OCI-LY1 (cell line): ENCODE measurements at regions not wholly inside any gene's neighbourhood (a gene's known extent, or its start where the extent isn't known, plus 50 kb on each side); places are given as distances from the start of the nearest gene placed in this dataset.
"Not testable (repeated sequence)": the region's sequence is repeated elsewhere in the genome, so short reads cannot be mapped to it uniquely, and the experiment has no call there.

Experiments used
- H2AFZ ChIP-seq: fragments of 200-600 bp; sonication (generic), shearing (Covaris generic); 2 replicates; pipeline ENCODE4 v1.6.0; 2014; ENCODE audit warnings: antibody characterized with exemption, mild to moderate bottlenecking, low read length
- H3F3A ChIP-seq: fragments of 200-600 bp; sonication (generic), shearing (Covaris generic); 2 replicates; pipeline ENCODE4 v1.6.0; 2014; ENCODE audit warnings: mild to moderate bottlenecking, antibody characterized with exemption, low read length, moderate library complexity; ENCODE audit not compliant: insufficient read depth
- H3K27ac ChIP-seq: fragments of 200-600 bp; sonication (generic); 2 replicates; pipeline ENCODE4 v1.5.1; 2014; ENCODE audit warnings: low read length, mixed run types, mild to moderate bottlenecking, low read depth; ENCODE audit not compliant: poor library complexity, severe bottlenecking
- H3K27me3 ChIP-seq: fragments of 200-600 bp; sonication (generic); 2 replicates; pipeline ENCODE4 v1.6.0; 2014; ENCODE audit warnings: antibody characterized with exemption, mild to moderate bottlenecking, low read length, moderate library complexity; ENCODE audit not compliant: insufficient read depth
- H3K36me3 ChIP-seq: fragments of 200-600 bp; sonication (generic); 2 replicates; pipeline ENCODE4 v1.6.1; 2014; ENCODE audit warnings: mild to moderate bottlenecking, antibody characterized with exemption, low read length, moderate library complexity, mixed read lengths; ENCODE audit not compliant: insufficient read depth
- H3K4me1 ChIP-seq: fragments of 200-600 bp; sonication (generic); 2 replicates; pipeline ENCODE4 v1.5.1; 2014; ENCODE audit warnings: mild to moderate bottlenecking, low read length, moderate library complexity; ENCODE audit not compliant: insufficient read depth, severe bottlenecking
- H3K4me2 ChIP-seq: fragments of 200-600 bp; sonication (generic), shearing (Covaris generic); 2 replicates; pipeline ENCODE4 v1.6.1; 2014; ENCODE audit warnings: low read length
- H3K4me3 ChIP-seq: fragments of 200-600 bp; sonication (generic); 2 replicates; pipeline ENCODE4 v1.5.1; 2014; ENCODE audit warnings: low read length, low read depth, mild to moderate bottlenecking, mixed read lengths; ENCODE audit not compliant: poor library complexity, severe bottlenecking
- H3K79me2 ChIP-seq: fragments of 200-600 bp; shearing (Covaris generic); 2 replicates; pipeline ENCODE4 v1.6.1; 2016; ENCODE audit warnings: mixed run types, low read length, mixed read lengths; ENCODE audit not compliant: insufficient read depth
- H3K9ac ChIP-seq: fragments of 200-600 bp; sonication (generic), shearing (Covaris generic); 2 replicates; pipeline ENCODE4 v1.6.1; 2014; ENCODE audit warnings: mild to moderate bottlenecking, low read length, mixed read lengths
- H3K9me2 ChIP-seq: fragments of 200-600 bp; sonication (generic), shearing (Covaris generic); 2 replicates; pipeline ENCODE4 v1.6.1; 2014; ENCODE audit warnings: low read depth, mild to moderate bottlenecking, low read length, mixed read lengths
- H3K9me3 ChIP-seq: fragments of 200-600 bp; shearing (Covaris generic); 2 replicates; pipeline ENCODE4 v1.6.1; 2014; ENCODE audit warnings: low read length, mixed read lengths
- H4K20me1 ChIP-seq: fragments of 200-600 bp; sonication (generic), shearing (Covaris generic); 2 replicates; pipeline ENCODE4 v1.6.0; 2016; ENCODE audit warnings: mild to moderate bottlenecking, low read length; ENCODE audit not compliant: insufficient read depth
- EZH2 ChIP-seq: fragments of 200-600 bp; sonication (generic), shearing (Covaris generic); IDR thresholded peaks from 2 replicates; pipeline ENCODE4 v1.8.0; 2017; ENCODE audit warnings: borderline replicate concordance, mixed run types, mild to moderate bottlenecking, antibody characterized with exemption, low read length, moderate library complexity, mixed read lengths
- TF ChIP-seq, protein P1 (sequence below): fragments of 200-600 bp; sonication (generic), shearing (Covaris generic); IDR thresholded peaks from 2 replicates; pipeline ENCODE4 v1.5.1; 2017; ENCODE audit warnings: mild to moderate bottlenecking, antibody characterized with exemption, low read length, moderate library complexity, mixed read lengths

DNA sequence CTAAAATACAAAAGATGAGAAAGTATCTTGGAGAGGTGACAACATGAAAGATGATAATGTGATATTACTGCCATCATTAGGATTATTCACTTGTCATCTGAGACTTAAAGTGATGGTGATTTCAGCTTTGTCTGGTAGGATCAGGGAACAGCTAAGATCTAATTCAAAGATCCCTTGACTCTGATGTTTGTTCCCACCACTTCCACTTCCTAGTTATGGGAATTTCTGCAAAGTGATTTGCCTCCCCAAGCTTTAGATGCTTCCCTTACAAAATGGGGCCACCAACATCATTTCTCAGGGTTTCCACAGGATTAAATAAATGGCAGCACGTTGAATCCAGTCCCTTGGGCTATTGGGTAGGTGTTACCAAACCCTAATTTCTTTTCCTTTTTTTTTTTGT lies 550.8 kb upstream of the CDH5 start:
- Histone ChIP-seq H3K27ac (no peak overlapping the region), H3K4me3 (no peak overlapping the region), H3K36me3 (no peaks in the 10 kb centered on the region), H2AFZ (no peak overlapping the region), H3K4me1 (no peaks in the 10 kb centered on the region), H3K9me3 (no peaks in the 10 kb centered on the region), H4K20me1 (no peaks in the 10 kb centered on the region), H3K27me3 (no peaks in the 10 kb centered on the region), H3K4me2 (no peak overlapping the region), H3K9me2 (no peaks in the 10 kb centered on the region), H3K79me2 (no peaks in the 10 kb centered on the region), H3F3A (no peaks in the 10 kb centered on the region), H3K9ac (no peak overlapping the region)
- TF ChIP-seq, protein P1, sequence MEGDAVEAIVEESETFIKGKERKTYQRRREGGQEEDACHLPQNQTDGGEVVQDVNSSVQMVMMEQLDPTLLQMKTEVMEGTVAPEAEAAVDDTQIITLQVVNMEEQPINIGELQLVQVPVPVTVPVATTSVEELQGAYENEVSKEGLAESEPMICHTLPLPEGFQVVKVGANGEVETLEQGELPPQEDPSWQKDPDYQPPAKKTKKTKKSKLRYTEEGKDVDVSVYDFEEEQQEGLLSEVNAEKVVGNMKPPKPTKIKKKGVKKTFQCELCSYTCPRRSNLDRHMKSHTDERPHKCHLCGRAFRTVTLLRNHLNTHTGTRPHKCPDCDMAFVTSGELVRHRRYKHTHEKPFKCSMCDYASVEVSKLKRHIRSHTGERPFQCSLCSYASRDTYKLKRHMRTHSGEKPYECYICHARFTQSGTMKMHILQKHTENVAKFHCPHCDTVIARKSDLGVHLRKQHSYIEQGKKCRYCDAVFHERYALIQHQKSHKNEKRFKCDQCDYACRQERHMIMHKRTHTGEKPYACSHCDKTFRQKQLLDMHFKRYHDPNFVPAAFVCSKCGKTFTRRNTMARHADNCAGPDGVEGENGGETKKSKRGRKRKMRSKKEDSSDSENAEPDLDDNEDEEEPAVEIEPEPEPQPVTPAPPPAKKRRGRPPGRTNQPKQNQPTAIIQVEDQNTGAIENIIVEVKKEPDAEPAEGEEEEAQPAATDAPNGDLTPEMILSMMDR = no peak
- TF ChIP-seq EZH2 = no peak

DNA sequence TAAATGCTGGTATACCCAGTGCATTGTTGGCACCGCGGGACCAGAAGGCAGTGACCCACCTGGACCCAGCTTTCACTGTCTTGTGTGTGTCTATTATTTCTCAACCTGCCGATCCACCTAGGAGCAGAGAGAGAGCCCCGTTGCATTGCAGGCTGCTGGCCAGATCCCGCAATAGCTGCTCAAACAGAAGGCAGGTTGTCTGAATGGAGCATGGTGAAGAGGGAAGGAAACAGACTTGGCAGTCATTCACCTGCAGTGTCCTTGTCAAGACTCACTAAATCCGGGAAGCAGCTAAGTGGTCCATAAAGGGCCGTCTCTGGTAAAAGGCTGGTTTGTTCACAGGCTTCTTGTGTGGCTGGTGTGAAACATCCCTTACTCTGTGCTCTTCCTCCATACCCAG lies 552.6 kb upstream of the CDH5 start:
- H3K4me3 ChIP-seq, H3K9ac ChIP-seq, H3K27me3 ChIP-seq, H3K9me2 ChIP-seq, H4K20me1 ChIP-seq, H3K36me3 ChIP-seq, H3K79me2 ChIP-seq, H3K9me3 ChIP-seq, H3K4me2 ChIP-seq, H2AFZ ChIP-seq, H3F3A ChIP-seq, H3K27ac ChIP-seq, H3K4me1 ChIP-seq: not testable (repeated sequence)

DNA sequence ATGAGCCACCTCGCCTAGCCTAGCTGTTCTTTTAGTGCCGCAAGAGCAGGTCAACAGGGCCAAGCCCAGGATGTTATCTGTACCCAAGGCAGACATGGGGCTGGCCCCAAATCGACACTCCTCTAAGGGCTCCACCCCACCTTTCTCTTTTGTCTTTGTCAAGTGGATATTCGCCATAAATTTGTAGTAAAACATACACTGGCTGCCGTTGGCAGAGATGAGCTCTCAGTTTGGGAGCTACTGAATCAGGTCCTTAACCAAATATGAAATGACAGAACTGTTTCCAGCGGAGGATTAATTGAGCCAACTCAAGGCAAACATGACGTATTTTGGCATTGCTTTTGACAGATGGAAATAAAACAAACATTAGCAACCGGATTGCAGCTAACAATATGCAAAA lies 556.9 kb upstream of the CDH5 start:
- H2AFZ ChIP-seq = no peak overlapping the region
- H3K9me3 ChIP-seq = no peaks in the 10 kb centered on the region
- no peak overlapping the region for H3K9ac ChIP-seq
- no peaks in the 10 kb centered on the region for H3K9me2 ChIP-seq
- TF ChIP-seq, protein P1 = no peak
- no peak for TF ChIP-seq EZH2
- H3K27me3 ChIP-seq = no peaks in the 10 kb centered on the region
- H3K4me3 ChIP-seq = no peak overlapping the region
- H3F3A ChIP-seq = no peaks in the 10 kb centered on the region
- no peaks in the 10 kb centered on the region for H3K36me3 ChIP-seq
- no peak overlapping the region for H3K4me2 ChIP-seq
- no peak overlapping the region for H3K27ac ChIP-seq
- H4K20me1 ChIP-seq = no peaks in the 10 kb centered on the region
- no peaks in the 10 kb centered on the region for H3K79me2 ChIP-seq
- no peaks in the 10 kb centered on the region for H3K4me1 ChIP-seq

DNA sequence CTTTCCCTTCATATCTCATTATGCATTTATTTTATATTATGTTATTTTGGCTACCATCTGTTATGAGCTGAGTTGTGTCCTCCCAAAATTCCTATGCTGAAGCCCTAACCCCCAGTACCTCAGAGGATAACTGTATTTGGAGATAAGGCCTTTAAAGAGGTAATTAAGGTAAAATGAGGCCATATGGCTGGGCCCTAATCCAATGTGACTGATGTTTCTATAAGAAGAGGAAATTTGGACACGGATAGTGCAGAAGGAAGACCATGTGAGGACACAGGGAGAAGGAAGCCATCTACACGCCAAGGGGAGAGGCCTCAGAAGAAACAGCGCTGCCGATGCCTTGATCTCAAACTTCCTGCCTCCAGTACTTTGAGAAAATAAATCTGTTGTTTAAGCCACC lies 557.7 kb upstream of the CDH5 start:
- Histone ChIP-seq H3K27ac (no peak overlapping the region), H3K4me2 (no peak overlapping the region), H3K9ac (no peak overlapping the region), H3K4me1 (no peaks in the 10 kb centered on the region), H2AFZ (no peak overlapping the region), H3K9me3 (no peaks in the 10 kb centered on the region), H3F3A (no peaks in the 10 kb centered on the region), H3K27me3 (no peaks in the 10 kb centered on the region), H3K4me3 (no peak overlapping the region), H3K9me2 (no peaks in the 10 kb centered on the region), H3K36me3 (no peaks in the 10 kb centered on the region), H4K20me1 (no peaks in the 10 kb centered on the region), H3K79me2 (no peaks in the 10 kb centered on the region)
- TF ChIP-seq EZH2 = no peak
- TF ChIP-seq, protein P1 = no peak
